H1 (cell line): ENCODE measurements at regions not wholly inside any gene's neighbourhood (a gene's known extent, or its start where the extent isn't known, plus 50 kb on each side); places are given as distances from the start of the nearest gene placed in this dataset.

Source experiments
- CTCF ChIA-PET: fragments of 300-600 bp; sonication (Branson Sonifier 250); formaldehyde crosslinking; loops from one replicate; lab custom pipeline; 2021; ENCODE audit not compliant: partially characterized antibody; lab: Charles Lee
- POLR2A ChIA-PET: fragments of 300-600 bp; sonication (Branson Sonifier 250); formaldehyde crosslinking; loops from one replicate; lab custom pipeline; 2021; ENCODE audit warnings: inconsistent platforms; ENCODE audit not compliant: partially characterized antibody; lab: Charles Lee
- DNase-seq, 2 experiments: peaks; one replicate each; pipeline versions ENCODE4 v3.0.0 to v3.0.0-alpha.2; 2010 to 2022; ENCODE audit warnings: low spot score in 2 of 2, low read depth in 1 of 2, mixed read lengths in 1 of 2
- FAIRE-seq: peaks from 2 replicates; lab custom pipeline; 2011; peaks lifted over from hg19 to GRCh38; lab: Jason Lieb, UNC
- H2AFZ ChIP-seq: 2 replicates; pipeline ENCODE4 v1.8.1; 2012; ENCODE audit warnings: low read length, inconsistent platforms
- H2AK5ac ChIP-seq: 2 replicates; pipeline ENCODE4 v1.6.1; 2013; ENCODE audit warnings: low read depth, low read length
- H2BK120ac ChIP-seq: replicated peaks from 2 replicates; pipeline ENCODE3; 2013; ENCODE audit warnings: low read depth, low read length, inconsistent platforms
- H2BK12ac ChIP-seq: 2 replicates; pipeline ENCODE4 v1.6.1; 2013; ENCODE audit warnings: low read depth, low read length
- H2BK15ac ChIP-seq: 2 replicates; pipeline ENCODE4 v1.6.1; 2013; ENCODE audit warnings: low read length
- H2BK20ac ChIP-seq: 2 replicates; pipeline ENCODE4 v1.6.1; 2013; ENCODE audit warnings: low read length
- H2BK5ac ChIP-seq: 2 replicates; pipeline ENCODE4 v1.6.1; 2013; ENCODE audit warnings: low read depth, low read length
- H3K14ac ChIP-seq: 2 replicates; pipeline ENCODE4 v1.6.1; 2013; ENCODE audit warnings: inconsistent platforms; ENCODE audit not compliant: insufficient read length
- H3K18ac ChIP-seq: 2 replicates; pipeline ENCODE4 v1.6.1; 2013; ENCODE audit warnings: low read length; ENCODE audit errors: extremely low read depth
- H3K23ac ChIP-seq: 2 replicates; pipeline ENCODE4 v1.6.1; 2013; ENCODE audit warnings: inconsistent platforms; ENCODE audit not compliant: insufficient read length
- H3K23me2 ChIP-seq: 2 replicates; pipeline ENCODE4 v1.6.1; 2013; ENCODE audit warnings: low read depth, low read length
- H3K27ac ChIP-seq: 2 replicates; pipeline ENCODE4 v1.6.1; 2011; ENCODE audit warnings: low read depth, low read length, inconsistent platforms
- H3K27me3 ChIP-seq, 4 experiments: replicated peaks in 1 of 4; 1 replicate in 1 of 4; 2 replicates in 3 of 4; pipeline versions ENCODE4 v1.6.1 to v1.8.1; 2011 to 2013; ENCODE audit warnings: low read length in 3 of 4, mild to moderate bottlenecking in 3 of 4, inconsistent platforms in 2 of 4, mixed read lengths in 2 of 4, moderate library complexity in 1 of 4; ENCODE audit not compliant: control insufficient read depth in 3 of 4, insufficient read depth in 3 of 4; ENCODE audit errors: extremely low read depth in 1 of 4
- H3K36me3 ChIP-seq, 4 experiments: 2 replicates each; pipeline versions ENCODE4 v1.6.1 to v1.8.1; 2011 to 2013; ENCODE audit warnings: mild to moderate bottlenecking in 4 of 4, low read length in 3 of 4, moderate library complexity in 2 of 4, control low read depth in 1 of 4, inconsistent platforms in 1 of 4; ENCODE audit not compliant: insufficient read depth in 4 of 4, control insufficient read depth in 2 of 4
- H3K4ac ChIP-seq: replicated peaks from 2 replicates; pipeline ENCODE3; 2013; ENCODE audit warnings: low read length, low read depth, mixed read lengths, inconsistent platforms; ENCODE audit not compliant: insufficient read length
- H3K4me1 ChIP-seq, 4 experiments: replicated peaks in 1 of 4; 1 replicate in 1 of 4; 2 replicates in 3 of 4; pipeline versions ENCODE4 v1.6.1 to v1.8.1; 2011 to 2013; ENCODE audit warnings: low read length in 3 of 4, inconsistent platforms in 2 of 4, mixed read lengths in 1 of 4; ENCODE audit not compliant: insufficient read depth in 4 of 4, control insufficient read depth in 3 of 4
- H3K4me2 ChIP-seq, 2 experiments: 2 replicates each; pipeline versions ENCODE4 v1.6.1 to v1.8.1; 2011 to 2013; ENCODE audit warnings: low read depth in 2 of 2, low read length in 2 of 2, control low read depth in 1 of 2, inconsistent platforms in 1 of 2, mild to moderate bottlenecking in 1 of 2; ENCODE audit not compliant: insufficient read depth in 1 of 2
- H3K4me3 ChIP-seq, 4 experiments: fragments of 200-600, 300-600 bp in 1 of 4; sonication (generic), shearing (Covaris generic), sonication (Bioruptor Twin) in 1 of 4; 2 replicates each; pipeline versions ENCODE4 v1.5.1 to v1.8.1; 2011 to 2016; ENCODE audit warnings: low read length in 4 of 4, low read depth in 3 of 4, control low read depth in 2 of 4, inconsistent platforms in 2 of 4, mild to moderate bottlenecking in 2 of 4, mixed read lengths in 1 of 4, moderate library complexity in 1 of 4; ENCODE audit not compliant: insufficient read depth in 2 of 4; ENCODE audit errors: extremely low read depth in 1 of 4
- H3K56ac ChIP-seq: replicated peaks from 2 replicates; pipeline ENCODE3; 2013; ENCODE audit warnings: low read depth, mild to moderate bottlenecking, mixed read lengths, low read length, inconsistent platforms; ENCODE audit not compliant: insufficient read length
- H3K79me1 ChIP-seq: 2 replicates; pipeline ENCODE4 v1.6.1; 2013; ENCODE audit warnings: low read depth, low read length, control low read depth
- H3K79me2 ChIP-seq, 2 experiments: 2 replicates each; pipeline versions ENCODE4 v1.6.1 to v1.8.1; 2012 to 2013; ENCODE audit warnings: low read length in 2 of 2, mild to moderate bottlenecking in 2 of 2, inconsistent platforms in 1 of 2; ENCODE audit not compliant: insufficient read depth in 2 of 2, control insufficient read depth in 1 of 2
- H3K9ac ChIP-seq, 4 experiments: replicated peaks in 1 of 4; 1 replicate in 1 of 4; 2 replicates in 3 of 4; pipeline versions ENCODE4 v1.6.1 to v1.8.1; 2011 to 2013; ENCODE audit warnings: low read depth in 3 of 4, low read length in 3 of 4, control low read depth in 2 of 4, mild to moderate bottlenecking in 2 of 4, moderate library complexity in 2 of 4, inconsistent platforms in 1 of 4; ENCODE audit errors: extremely low read depth in 1 of 4
- H3K9me3 ChIP-seq, 2 experiments: 2 replicates each; pipeline versions ENCODE4 v1.6.1 to v1.8.1; 2012 to 2013; ENCODE audit warnings: mild to moderate bottlenecking in 2 of 2, moderate library complexity in 2 of 2, control low read depth in 1 of 2, inconsistent platforms in 1 of 2, low read depth in 1 of 2, low read length in 1 of 2, mixed read lengths in 1 of 2; ENCODE audit not compliant: insufficient read depth in 2 of 2
- H4K20me1 ChIP-seq, 2 experiments: replicated peaks in 1 of 2; 2 replicates each; pipeline versions ENCODE3 to v1.8.1; 2011 to 2013; ENCODE audit warnings: inconsistent platforms in 2 of 2, low read length in 2 of 2, mild to moderate bottlenecking in 1 of 2; ENCODE audit not compliant: insufficient read depth in 2 of 2, control insufficient read depth in 1 of 2
- H4K5ac ChIP-seq: 2 replicates; pipeline ENCODE4 v1.6.1; 2013; ENCODE audit warnings: low read length, low read depth, mixed read lengths, inconsistent platforms; ENCODE audit not compliant: insufficient read length
- H4K8ac ChIP-seq: 2 replicates; pipeline ENCODE4 v1.8.0; 2013; ENCODE audit warnings: mild to moderate bottlenecking, moderate library complexity, low read length, inconsistent platforms; ENCODE audit not compliant: insufficient read depth; ENCODE audit errors: extremely low read depth
- H4K91ac ChIP-seq: replicated peaks from 2 replicates; pipeline ENCODE3; 2013; ENCODE audit warnings: low read length, mixed read lengths, inconsistent platforms; ENCODE audit not compliant: insufficient read length
- SP2 ChIP-seq: IDR thresholded peaks from 2 replicates; pipeline ENCODE4 v1.6.1; 2012; ENCODE audit warnings: mild to moderate bottlenecking, low read length, inconsistent platforms
- WGBS, 2 experiments: shearing (Covaris generic) in 1 of 2; methylation state at CpG; one replicate each; pipeline versions ENCODE4 v1.1.6 to v1.1.7; 2013 to 2015; ENCODE audit warnings: low lambda C conversion rate in 2 of 2, mixed read lengths in 2 of 2, inconsistent platforms in 1 of 2, low coverage in 1 of 2, missing lambda C conversion rate in 1 of 2; ENCODE audit not compliant: insufficient replicate concordance in 2 of 2, insufficient coverage in 1 of 2, insufficient read length in 1 of 2; ENCODE audit errors: extremely low coverage in 1 of 2, missing lambda C conversion rate in 1 of 2; 5-methylcytosine and 5-hydroxymethylcytosine counted together
- TF ChIP-seq, protein P1 (sequence below): IDR thresholded peaks from 2 replicates; pipeline ENCODE4 v1.6.1; 2012; ENCODE audit warnings: inconsistent platforms

DNA sequence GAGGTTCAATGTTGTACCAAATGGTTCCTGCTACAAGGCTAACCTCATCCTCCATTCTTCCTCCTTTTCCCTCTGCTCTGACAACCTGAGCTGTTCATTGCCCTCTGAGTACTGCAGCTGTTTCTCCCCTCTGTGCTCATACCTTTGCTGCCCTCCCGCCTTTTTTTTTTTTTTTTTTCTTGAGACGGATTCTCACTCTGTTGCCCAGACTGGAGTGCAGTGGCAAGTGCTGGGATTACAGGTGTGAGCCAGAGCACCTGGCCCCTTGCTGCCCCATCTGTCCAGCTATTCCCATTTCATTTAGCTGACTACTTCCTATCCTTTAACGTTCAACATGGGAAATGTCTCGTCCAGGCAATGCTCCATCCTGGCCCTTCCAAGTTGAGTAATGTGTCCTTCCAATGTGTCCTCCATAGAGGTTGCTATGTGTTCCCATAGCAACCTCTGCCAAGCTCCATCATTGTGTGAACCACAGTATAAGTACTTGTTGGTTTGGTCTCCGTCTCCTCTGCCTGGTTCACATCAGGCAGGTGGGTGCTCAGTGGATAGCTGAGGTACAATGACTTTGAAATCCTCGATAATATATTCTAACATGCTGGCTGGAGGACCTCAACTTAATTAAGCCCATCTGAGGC lies 179.9 kb upstream of the ANKRD28 start:
- CTCF ChIA-PET, result interaction anchor here (0.6 to 5.4 kb wide), 9 partner anchors 9 to 200 kb away, joined by 3 to 34 read pairs (median 4); no protein-coding TSS in a partner anchor

More for the DNA sequence above, 179.9 kb upstream of the ANKRD28 start:
- Histone ChIP-seq H4K20me1 (no peaks in the 10 kb centered on the region), H3K14ac (no peak overlapping the region), H2BK15ac (no peak overlapping the region), H2AK5ac (no peak overlapping the region), H2AFZ (no peak overlapping the region), H3K9ac (no peak overlapping the region), H2BK20ac (no peak overlapping the region), H2BK120ac (no peak overlapping the region), H3K36me3 (no peaks in the 10 kb centered on the region), H3K4me2 (no peak overlapping the region), H4K5ac (no peak overlapping the region), H3K18ac (no peak overlapping the region), H3K27me3 (no peaks in the 10 kb centered on the region), H3K79me1 (no peaks in the 10 kb centered on the region), H3K4me3 (no peak overlapping the region), H3K56ac (no peak overlapping the region), H2BK12ac (no peak overlapping the region), H4K8ac (no peak overlapping the region), H4K91ac (no peak overlapping the region), H3K23ac (no peak overlapping the region), H3K9me3 (no peaks in the 10 kb centered on the region), H2BK5ac (no peak overlapping the region), H3K23me2 (no peaks in the 10 kb centered on the region), H3K4me1 (no peaks in the 10 kb centered on the region; a peak in 1 of 7 replicates), H3K79me2 (no peaks in the 10 kb centered on the region), H3K4ac (no peak overlapping the region), H3K27ac (no peak overlapping the region)
- FAIRE-seq, result no peak
- 84% methylated on average over 5 of the region's 6 CpGs; no CpG with 5 or more reads in 1 of the 2 experiments for WGBS, 2 experiments
- POLR2A ChIA-PET, result no interaction called here
- no peak for TF ChIP-seq SP2
- TF ChIP-seq, protein P1, sequence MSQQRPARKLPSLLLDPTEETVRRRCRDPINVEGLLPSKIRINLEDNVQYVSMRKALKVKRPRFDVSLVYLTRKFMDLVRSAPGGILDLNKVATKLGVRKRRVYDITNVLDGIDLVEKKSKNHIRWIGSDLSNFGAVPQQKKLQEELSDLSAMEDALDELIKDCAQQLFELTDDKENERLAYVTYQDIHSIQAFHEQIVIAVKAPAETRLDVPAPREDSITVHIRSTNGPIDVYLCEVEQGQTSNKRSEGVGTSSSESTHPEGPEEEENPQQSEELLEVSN, result peak; percentile 76; the same call in 1 of the 2 replicates
- no peak for DNase-seq
